Hematopoietic multipotent progenitor cell treated with erythropoietin and hydrocortisone succinate and interleukin-3 and kit ligand, for 6 days (in vitro differentiated cells): ENCODE measurements at regions not wholly inside any gene's neighbourhood (a gene's known extent, or its start where the extent isn't known, plus 50 kb on each side); places are given as distances from the start of the nearest gene placed in this dataset.

Source experiments
- DNase-seq: peaks from one replicate; pipeline ENCODE4 v3.0.0-alpha.2; 2015

- no peak for DNase-seq
Measured at GRCh38 chr6:10303608-10304506, 111.0 kb downstream of the TFAP2A start.

DNA sequence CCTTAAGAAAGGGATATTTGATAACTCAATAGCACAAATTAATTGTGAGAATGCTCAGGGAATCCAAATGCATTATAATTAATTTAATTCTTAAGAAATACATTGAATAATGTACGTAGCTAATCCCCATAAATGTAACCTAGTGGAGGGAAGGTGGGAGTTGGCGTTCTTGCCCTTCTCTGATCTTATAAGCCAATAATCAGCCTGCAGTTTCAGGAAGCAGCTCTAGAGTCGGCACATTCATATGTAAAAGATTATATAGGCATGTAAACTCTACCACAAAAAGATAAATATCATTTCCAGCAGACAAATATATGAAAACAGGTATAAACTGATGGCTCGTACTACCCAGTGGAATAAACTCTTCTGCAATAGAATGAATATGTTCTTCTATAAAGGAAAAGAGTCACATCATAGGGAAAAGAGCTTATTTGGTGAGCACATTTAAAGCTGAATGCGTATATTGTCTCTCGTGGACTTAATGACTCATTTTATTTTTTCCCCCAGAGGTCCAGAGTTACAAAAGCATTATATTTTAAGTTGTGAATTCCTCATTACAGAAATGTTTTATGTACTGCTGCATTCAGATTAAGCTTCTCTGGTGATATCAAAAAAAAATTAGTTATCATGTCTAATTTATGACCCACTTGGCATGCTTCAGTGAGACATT is 112.2 kb downstream of the TFAP2A start:
- no peak for DNase-seq

DNA sequence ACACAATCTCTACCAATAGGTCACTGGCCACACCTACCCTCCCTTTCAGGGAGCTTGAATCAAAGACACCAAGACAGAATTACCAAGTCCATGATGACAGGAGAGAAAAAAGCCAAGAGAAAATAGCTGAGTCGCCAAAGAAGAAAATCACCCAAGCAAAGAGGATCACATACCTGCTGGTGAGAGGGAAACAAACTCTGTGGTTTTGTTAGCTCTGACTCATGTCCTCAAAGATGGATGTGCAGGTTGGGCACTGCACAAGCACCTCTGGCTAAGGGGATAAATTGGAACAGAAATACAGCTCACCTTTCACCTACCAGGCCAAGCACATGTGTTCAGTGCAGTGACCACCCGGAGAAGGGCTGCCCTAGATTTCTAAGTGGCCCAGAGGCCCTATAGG is 114.8 kb downstream of the TFAP2A start:
- no peak for DNase-seq

DNA sequence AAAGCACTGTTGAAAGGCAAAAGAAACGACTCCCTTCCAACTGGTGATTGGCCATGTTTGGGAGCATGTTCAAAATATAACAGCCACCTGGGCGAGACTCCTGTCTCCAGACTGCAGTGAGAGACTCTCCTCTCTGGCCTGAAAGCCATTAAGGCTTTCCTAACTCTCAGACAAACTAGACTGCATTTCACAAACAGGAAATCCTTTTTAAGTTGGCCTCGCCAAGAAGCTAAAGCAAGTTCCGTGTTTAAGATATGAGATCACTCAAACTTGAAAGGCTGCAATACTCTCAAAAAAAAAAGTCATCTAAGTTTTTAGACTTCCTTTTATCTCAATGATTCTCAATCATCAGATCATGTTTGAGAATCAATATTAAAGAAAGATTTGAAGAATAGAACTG is 117.0 kb downstream of the TFAP2A start:
- DNase-seq: no peak

GRCh38 chr6:10278746-10279145 is 136.1 kb downstream of the TFAP2A start:
- DNase-seq: no peak

DNA sequence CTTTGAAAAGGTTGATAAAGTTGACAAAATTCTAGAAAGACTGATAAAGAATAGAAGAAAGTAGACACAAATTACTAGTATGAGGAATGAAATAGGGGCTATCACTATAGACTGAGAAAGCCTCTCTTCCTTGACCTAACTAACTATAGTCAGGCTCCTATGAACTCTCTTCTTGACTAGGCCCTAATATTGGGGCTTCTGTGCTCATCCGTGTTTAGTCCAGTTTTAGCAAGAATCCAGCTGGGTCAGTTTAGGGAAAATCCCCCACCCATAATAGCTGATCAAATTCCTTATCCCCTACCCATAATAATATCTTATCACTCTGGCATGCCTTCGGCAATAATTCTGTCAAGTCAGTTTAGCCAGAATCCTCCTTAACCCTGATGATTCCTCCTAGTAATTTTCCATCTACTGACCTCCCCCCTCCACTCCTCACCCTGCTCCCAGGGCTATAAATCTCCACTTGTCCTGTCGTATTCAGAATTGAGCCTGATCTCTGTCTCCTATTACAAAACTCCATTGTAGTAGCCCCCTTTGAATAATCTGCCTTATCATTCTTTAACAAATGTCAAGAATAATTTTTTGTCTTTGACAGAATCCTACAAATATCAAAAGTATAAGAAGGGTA is 138.1 kb downstream of the TFAP2A start:
- no peak for DNase-seq

GRCh38 chr6:10276106-10276505 is 138.8 kb downstream of the TFAP2A start:
- no peak for DNase-seq

DNA sequence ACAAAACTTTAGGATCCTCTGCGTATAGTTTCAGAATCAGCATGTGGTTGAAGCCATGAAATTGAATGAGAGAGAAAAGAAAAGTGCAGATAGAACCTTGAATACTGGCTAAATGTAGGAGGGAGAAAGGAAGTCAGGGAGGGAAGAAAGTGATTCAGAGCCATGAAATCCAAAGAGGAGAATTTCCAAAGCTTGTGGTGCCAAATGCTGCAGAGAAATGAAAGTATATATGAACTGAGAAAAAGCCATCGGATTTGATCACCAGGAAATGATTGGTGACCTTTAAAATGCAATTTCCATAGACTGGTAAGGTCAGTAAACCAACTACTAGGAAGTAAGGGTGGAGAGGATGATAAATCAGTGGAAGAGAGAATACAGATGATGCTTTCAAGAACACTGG is 142.3 kb downstream of the TFAP2A start:
- no peak for DNase-seq

- no peak for DNase-seq
Measured at GRCh38 chr6:10271982-10272381, 142.9 kb downstream of the TFAP2A start.

DNA sequence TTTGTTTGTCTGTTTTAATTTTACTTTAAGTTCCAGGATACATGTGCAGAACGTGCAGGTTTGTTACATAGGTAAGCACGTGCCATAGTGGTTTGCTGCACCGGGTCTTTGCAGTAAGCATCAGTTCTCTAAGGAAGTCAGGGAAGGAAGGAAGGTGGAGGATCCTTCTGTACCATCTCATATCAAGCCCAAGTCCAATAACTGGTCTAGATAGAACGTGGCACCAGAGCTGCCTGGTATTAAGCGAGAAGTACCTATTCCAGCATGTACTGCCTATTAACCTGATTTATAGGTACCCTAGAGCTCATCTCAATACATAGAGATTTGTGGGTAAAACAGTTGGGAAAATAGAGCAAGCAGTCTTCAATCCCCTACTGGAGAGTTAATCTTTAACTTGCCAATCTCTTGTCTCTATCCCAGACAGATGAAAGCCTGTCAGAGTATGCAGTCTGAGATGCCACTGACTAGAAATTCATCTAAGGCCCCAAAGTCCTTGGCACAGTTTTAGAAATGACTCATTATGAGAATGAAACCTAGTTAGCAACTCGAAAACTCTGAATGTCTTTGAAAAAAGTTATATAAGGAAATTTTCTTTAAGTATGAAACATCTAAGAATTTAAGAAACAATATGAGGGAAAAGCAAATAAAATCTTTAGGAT is 144.9 kb downstream of the TFAP2A start:
- DNase-seq: no peak

- DNase-seq: no peak
Measured at GRCh38 chr6:10268611-10269310, 146.1 kb downstream of the TFAP2A start.

DNA sequence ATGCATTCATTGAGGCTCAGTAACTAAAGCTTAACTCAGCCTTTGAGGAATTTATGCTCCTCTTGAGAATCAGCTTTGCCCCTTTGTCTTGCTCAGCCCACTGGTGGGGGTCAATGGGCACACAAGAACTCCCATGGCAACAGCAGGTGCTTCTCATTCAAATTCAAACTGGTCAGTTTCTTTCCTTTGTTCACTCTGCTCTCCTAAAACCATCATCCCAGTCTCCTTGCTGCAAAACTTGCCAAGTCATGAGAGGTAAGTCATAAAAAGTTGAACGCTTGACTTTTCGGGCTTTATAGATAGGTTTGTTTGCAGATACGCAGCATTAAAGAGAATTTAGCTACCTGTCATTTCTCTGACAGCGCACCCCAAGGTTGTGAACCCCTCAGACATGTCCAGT is 146.8 kb downstream of the TFAP2A start:
- no peak for DNase-seq

GRCh38 chr6:10266462-10266861 is 148.4 kb downstream of the TFAP2A start:
- DNase-seq: no peak

DNA sequence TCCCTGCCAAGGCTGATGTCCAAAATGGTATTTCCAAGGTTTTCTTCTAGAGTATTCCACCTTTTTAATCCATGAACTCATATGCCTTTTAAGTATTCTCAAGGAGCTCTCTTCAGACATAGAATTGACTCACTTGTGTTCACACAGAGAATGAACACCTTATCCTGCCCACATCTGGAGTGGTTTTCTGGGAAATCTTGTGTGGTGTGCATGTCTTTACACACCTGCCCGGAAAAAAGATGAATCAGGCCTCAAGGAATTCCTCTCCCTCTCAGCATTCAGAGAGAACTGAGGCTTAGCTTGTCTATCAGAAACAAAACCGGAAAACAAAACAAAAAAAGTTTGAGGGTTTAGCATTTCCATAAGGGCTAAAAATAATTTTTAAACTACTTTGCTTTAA is 148.8 kb downstream of the TFAP2A start:
- no peak for DNase-seq

GRCh38 chr6:10262505-10262904 is 152.4 kb downstream of the TFAP2A start:
- no peak for DNase-seq

DNA sequence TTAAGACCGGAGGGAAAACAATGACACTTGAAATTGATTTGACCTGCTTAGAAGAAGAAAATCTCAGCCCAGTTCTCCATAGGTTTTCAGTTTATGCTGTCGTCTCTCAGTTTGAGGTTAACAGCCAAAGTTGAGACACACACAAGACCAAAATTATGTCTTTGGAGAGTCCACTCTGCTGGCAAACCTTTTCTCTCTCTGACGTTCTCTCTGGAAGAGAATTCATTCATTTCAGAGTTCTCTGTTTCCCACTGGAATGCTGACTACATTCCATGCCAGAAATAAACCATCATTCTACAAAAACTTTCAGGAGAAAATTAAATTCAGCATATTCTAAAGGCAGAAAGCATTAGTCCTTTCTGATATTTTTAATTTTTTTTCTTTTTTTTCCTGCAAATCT is 155.2 kb downstream of the TFAP2A start:
- no peak for DNase-seq

DNA sequence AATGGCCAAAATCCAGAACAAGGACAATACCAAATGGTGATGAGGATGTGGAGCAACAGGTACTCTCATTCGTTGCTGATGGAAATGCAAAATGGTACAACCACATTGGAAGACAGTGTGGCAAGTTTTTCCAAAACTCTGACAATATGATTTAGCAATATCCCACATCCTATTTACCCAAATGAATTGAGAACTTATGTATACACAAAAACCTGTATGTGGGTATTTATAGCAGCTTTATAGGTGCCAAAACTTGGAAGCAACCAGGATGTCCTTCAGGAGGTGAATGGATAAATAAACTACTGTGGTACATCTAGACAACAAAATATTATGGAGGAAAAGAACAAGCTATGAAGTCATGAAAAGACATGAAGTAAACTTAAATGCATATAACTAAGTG is 156.5 kb downstream of the TFAP2A start:
- DNase-seq: no peak

DNA sequence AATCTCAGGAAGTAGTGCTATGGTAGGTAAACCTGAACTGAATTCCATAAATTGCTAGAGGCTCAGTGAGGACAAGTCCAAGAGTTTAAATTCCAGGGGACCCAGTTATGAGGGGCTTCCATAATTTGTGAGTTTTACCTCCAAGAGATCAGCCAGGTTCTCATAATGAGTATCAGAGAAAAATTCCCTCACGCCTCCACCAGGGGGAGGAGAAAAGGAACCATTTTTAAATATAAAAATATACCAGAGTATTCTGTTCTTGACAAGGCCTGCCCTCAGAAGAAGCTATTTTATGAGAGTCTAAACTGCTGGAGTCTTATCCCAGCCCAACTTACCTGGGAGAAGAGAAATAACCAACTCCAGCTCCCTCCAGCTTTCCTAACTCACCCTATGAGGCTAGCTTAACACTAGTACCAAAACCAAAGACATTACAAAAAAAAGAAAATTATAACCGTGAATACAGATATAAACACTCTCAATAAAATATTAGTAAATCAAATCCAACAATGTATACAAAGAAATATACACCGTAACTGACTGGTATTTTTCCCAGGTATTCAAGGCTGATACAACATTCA is 158.7 kb downstream of the TFAP2A start:
- DNase-seq: peak; percentile 44

DNA sequence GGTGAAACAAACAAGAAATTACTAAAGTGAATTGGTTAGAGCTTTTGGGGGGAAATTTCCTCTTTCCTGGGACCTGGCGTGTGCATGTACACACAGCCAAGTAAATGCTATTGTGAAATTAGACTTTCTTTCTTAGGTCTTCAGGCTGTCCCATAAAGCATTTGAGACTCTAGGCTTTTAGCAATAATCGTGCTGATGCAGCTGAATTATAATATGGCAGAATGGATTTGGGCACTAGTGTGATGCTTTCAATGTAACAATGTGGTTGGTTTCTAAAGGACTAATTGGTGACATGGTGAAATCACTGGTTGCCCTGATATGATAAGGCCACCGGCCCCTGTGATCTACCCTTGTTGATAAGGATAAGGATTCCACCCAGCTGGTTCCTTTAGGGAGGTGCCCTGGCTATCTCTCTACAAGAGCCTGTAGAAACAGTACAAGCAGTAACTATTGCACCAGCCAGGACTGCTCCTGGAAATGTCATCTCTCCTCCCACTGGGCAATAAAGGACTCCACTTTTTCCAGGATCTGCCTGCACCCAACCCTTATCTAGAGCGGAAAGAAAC is 164.1 kb downstream of the TFAP2A start:
- DNase-seq: peak; percentile 2

DNA sequence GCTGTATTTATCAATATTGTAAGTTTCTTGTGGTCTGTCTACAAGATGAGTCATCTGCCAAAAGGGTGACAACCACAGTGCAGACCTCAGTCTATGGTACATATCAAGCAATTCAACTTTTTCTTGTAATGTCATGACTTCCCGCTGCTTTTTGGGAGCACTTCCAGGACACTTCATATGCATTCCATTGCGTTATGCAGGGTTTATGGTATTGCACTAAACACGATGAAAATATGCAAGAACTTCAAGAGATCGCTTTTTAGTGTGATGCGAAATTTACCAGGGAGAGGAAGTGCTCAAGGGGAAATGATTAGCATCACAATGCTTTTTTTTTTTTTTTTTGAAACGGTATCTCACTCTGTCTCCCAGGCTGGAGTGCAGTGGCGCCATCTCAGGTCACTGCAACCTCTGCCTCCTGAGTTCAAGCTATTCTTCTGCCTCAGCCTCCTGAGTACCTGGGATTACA is 166.5 kb downstream of the TFAP2A start:
- DNase-seq: no peak

GRCh38 chr6:10237298-10238038 is 177.4 kb downstream of the TFAP2A start:
- DNase-seq: no peak
